AG09309 (cell line): ENCODE measurements at regions not wholly inside any gene's neighbourhood (a gene's known extent, or its start where the extent isn't known, plus 50 kb on each side); places are given as distances from the start of the nearest gene placed in this dataset.

Source experiments
- DNase-seq: peaks from one replicate; pipeline ENCODE4 v3.0.0-alpha.2; 2010; ENCODE audit warnings: low read depth
- H3K4me3 ChIP-seq: 2 replicates; pipeline ENCODE4 v1.5.1; 2011; ENCODE audit warnings: mild to moderate bottlenecking, low read depth, low read length, moderate library complexity; ENCODE audit not compliant: control insufficient read depth
- TF ChIP-seq, protein P1 (sequence below): IDR thresholded peaks from 2 replicates; pipeline ENCODE4 v1.5.1; 2011; ENCODE audit warnings: mild to moderate bottlenecking, low read depth, low read length, inconsistent platforms; ENCODE audit not compliant: insufficient read depth, control insufficient read depth; ENCODE audit errors: missing control alignments

- no peak for DNase-seq
- no peak overlapping the region for H3K4me3 ChIP-seq
- TF ChIP-seq, protein P1, sequence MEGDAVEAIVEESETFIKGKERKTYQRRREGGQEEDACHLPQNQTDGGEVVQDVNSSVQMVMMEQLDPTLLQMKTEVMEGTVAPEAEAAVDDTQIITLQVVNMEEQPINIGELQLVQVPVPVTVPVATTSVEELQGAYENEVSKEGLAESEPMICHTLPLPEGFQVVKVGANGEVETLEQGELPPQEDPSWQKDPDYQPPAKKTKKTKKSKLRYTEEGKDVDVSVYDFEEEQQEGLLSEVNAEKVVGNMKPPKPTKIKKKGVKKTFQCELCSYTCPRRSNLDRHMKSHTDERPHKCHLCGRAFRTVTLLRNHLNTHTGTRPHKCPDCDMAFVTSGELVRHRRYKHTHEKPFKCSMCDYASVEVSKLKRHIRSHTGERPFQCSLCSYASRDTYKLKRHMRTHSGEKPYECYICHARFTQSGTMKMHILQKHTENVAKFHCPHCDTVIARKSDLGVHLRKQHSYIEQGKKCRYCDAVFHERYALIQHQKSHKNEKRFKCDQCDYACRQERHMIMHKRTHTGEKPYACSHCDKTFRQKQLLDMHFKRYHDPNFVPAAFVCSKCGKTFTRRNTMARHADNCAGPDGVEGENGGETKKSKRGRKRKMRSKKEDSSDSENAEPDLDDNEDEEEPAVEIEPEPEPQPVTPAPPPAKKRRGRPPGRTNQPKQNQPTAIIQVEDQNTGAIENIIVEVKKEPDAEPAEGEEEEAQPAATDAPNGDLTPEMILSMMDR = no peak
These were observed 110.7 kb upstream of the LRPAP1 start for GRCh38 chr4:3642806-3643517.

DNA sequence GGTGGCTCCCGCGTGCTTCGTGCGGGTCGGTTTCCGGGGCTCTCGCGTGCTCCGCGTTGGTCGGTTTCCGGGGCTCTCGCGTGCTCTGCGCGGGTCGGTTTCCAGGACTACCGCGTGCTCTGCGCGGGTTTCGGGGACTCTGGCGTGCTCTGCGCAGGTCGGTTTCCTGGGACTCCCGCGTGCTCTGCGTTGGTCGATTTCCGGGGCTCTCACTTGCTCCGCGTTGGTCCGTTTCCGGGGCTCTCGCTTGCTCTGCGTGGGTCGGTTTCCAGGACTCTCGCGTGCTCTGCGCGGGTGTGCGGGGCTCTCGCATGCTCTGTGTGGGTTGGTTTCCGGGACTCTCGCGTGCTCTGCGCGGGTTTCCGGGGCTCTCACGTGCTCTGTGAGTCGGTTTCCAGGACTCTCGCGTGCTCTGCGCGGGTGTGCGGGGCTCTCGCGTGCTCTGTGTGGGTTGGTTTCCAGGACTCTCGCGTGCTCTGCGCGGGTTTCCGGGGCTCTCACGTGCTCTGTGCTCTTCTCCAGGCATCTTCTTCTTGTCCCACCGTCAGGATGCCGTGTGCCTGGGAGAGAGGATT is 109.9 kb upstream of the LRPAP1 start:
- TF ChIP-seq, protein P1 = no peak
- H3K4me3 ChIP-seq = no peak overlapping the region
- DNase-seq = no peak

GRCh38 chr4:3641501-3641900 is 109.3 kb upstream of the LRPAP1 start:
- TF ChIP-seq, protein P1 = no peak
- no peak for DNase-seq
- H3K4me3 ChIP-seq = no peak overlapping the region

DNA sequence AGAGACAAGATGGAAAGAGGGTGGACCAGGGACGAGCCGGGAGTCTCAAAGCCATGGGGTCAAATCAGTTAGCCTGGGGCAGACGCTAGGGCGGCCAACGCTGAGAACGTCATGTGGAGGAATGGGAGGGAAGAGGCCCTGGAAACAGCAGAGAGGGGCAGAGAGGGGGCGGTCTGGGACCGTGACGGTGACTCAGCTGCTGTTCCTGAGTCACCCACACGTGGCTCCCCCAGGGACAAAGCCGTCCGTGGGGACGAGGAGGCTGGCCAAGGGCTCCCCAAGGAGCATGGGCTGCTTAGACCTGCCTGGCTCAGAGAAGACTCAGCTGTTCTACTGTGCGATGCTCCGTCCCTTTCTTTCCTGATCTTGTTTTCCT is 108.4 kb upstream of the LRPAP1 start:
- H3K4me3 ChIP-seq = no peak overlapping the region
- no peak for DNase-seq
- TF ChIP-seq, protein P1 = no peak

- no peak overlapping the region for H3K4me3 ChIP-seq
- TF ChIP-seq, protein P1 = no peak
- DNase-seq = no peak
These were observed 107.7 kb upstream of the LRPAP1 start for GRCh38 chr4:3639613-3640586.

GRCh38 chr4:3638080-3638795 is 106.0 kb upstream of the LRPAP1 start:
- no peak overlapping the region for H3K4me3 ChIP-seq
- TF ChIP-seq, protein P1 = no peak
- no peak for DNase-seq
